Effector memory CD4-positive, alpha-beta T cell (primary cell): ENCODE measurements at regions not wholly inside any gene's neighbourhood (a gene's known extent, or its start where the extent isn't known, plus 50 kb on each side); places are given as distances from the start of the nearest gene placed in this dataset.
"Not testable (repeated sequence)": the region's sequence is repeated elsewhere in the genome, so short reads cannot be mapped to it uniquely, and the experiment has no call there.

Experiments
- DNase-seq, 3 donors: peaks; one replicate each; pipeline ENCODE4 v3.0.0-alpha.2; 2020
- H3K27ac ChIP-seq: 2 replicates; pipeline ENCODE4 v1.7.0; 2013; ENCODE audit warnings: mild to moderate bottlenecking, low read length, moderate library complexity; ENCODE audit not compliant: insufficient read depth, poor library complexity, severe bottlenecking
- H3K27me3 ChIP-seq: replicated peaks from 2 replicates; pipeline ENCODE4 v1.7.0; 2013; ENCODE audit warnings: mild to moderate bottlenecking, low read length; ENCODE audit not compliant: insufficient read depth, control insufficient read depth, poor library complexity, severe bottlenecking
- H3K36me3 ChIP-seq: 2 replicates; pipeline ENCODE4 v1.7.0; 2013; ENCODE audit warnings: mild to moderate bottlenecking, low read length, moderate library complexity; ENCODE audit not compliant: control insufficient read depth, insufficient read depth
- H3K4me1 ChIP-seq: 2 replicates; pipeline ENCODE4 v1.7.0; 2013; ENCODE audit warnings: low read length, mild to moderate bottlenecking; ENCODE audit not compliant: control insufficient read depth, insufficient read depth, poor library complexity, severe bottlenecking
- H3K4me3 ChIP-seq: 2 replicates; pipeline ENCODE4 v1.7.0; 2013; ENCODE audit warnings: low read length, low read depth, mild to moderate bottlenecking; ENCODE audit not compliant: insufficient read depth, poor library complexity, severe bottlenecking
- H3K9me3 ChIP-seq: 2 replicates; pipeline ENCODE4 v1.7.0; 2013; ENCODE audit warnings: mild to moderate bottlenecking, low read length, moderate library complexity; ENCODE audit not compliant: control insufficient read depth

DNA sequence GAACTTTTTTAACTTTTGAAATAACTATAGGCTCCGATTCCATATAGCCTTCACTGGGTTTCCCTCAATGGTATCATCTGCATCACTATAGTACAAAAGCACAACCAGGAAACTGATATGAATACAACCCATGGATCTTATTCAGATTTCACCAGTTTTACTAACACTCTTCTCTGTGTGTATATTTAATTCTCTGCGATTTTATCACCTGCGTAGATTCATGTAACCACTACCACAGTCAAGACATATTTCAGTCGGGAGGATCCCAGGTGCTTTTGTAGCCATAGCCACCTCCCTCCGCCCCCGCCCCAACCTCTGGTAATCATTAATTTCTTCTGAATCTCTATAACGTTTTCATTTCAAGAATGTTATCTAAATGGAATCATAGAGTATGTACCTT is 82.8 kb upstream of the C7orf33 start:
- H3K4me3 ChIP-seq: no peak overlapping the region
- no peaks in the 10 kb centered on the region for H3K9me3 ChIP-seq
- no peaks in the 10 kb centered on the region for H3K4me1 ChIP-seq
- no peaks in the 10 kb centered on the region for H3K27me3 ChIP-seq
- DNase-seq: no peak
- no peaks in the 10 kb centered on the region for H3K36me3 ChIP-seq
- no peak overlapping the region for H3K27ac ChIP-seq

GRCh38 chr7:148514236-148514635 is 76.3 kb upstream of the C7orf33 start:
- no peak overlapping the region for H3K27ac ChIP-seq
- no peaks in the 10 kb centered on the region for H3K36me3 ChIP-seq
- H3K4me1 ChIP-seq: no peaks in the 10 kb centered on the region
- no peak for DNase-seq
- no peaks in the 10 kb centered on the region for H3K27me3 ChIP-seq
- H3K9me3 ChIP-seq: no peaks in the 10 kb centered on the region
- no peak overlapping the region for H3K4me3 ChIP-seq

- DNase-seq: no peak
- no peaks in the 10 kb centered on the region for H3K4me1 ChIP-seq
- H3K9me3 ChIP-seq: no peaks in the 10 kb centered on the region
- H3K36me3 ChIP-seq: no peaks in the 10 kb centered on the region
- no peak overlapping the region for H3K27ac ChIP-seq
- no peak overlapping the region for H3K4me3 ChIP-seq
- H3K27me3 ChIP-seq: no peaks in the 10 kb centered on the region
These were observed 75.3 kb upstream of the C7orf33 start for GRCh38 chr7:148515237-148515636.

DNA sequence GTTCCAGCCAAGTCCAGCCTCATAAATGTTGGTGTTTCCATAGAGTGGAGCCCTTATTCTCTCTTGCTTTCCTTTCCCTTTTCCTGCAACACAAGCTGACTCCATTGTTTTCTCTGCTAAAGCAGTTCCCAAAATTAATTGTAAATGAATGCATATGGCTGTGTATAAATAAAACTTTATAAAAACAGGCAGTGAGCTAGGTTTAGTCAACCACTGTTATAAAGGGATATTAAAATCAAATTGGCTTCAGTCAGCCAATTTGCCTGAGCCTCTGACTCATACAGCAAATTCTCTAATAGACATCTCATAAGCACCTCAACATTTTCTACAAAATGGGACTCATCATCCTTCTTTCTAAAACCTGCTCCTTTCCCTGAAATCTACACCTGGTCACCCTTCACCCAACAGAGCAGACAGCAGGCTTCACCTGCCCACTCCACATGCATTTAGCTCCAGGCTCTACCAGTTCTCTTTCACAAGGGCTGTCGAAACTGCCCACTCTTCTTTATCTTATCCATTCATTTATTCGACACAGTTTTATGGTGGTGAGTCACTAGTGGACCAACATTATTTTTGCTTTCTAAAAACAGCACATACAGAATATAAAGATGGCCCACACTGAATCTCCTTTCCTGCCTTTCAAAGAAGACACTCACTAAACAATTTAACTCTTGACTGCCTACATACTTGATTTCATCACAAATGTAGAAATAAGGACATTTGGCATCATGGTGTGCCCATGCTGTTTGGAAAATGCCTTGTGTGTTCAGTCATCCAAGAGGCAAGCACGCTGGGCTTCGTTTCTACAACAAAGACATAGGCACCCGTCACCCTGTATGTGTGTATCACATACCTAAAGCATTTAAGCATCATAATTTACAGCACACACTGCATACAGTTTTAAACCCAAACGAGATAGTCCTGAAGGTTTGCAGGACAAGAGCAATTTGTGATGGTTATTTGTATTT is 74.6 kb upstream of the C7orf33 start:
- Histone ChIP-seq H3K36me3 (no peaks in the 10 kb centered on the region), H3K4me3 (no peak overlapping the region), H3K4me1 (no peaks in the 10 kb centered on the region), H3K27me3 (no peaks in the 10 kb centered on the region), H3K9me3 (no peaks in the 10 kb centered on the region), H3K27ac (no peak overlapping the region)
- DNase-seq: no peak

- H3K27ac ChIP-seq, H3K9me3 ChIP-seq, H3K4me3 ChIP-seq, H3K4me1 ChIP-seq, DNase-seq, H3K36me3 ChIP-seq, H3K27me3 ChIP-seq: not testable (repeated sequence)
These were observed 71.2 kb upstream of the C7orf33 start for GRCh38 chr7:148519386-148519785.

GRCh38 chr7:148521271-148521670 is 69.3 kb upstream of the C7orf33 start:
- H3K27ac ChIP-seq: no peak overlapping the region
- H3K4me1 ChIP-seq: no peaks in the 10 kb centered on the region
- H3K9me3 ChIP-seq: no peaks in the 10 kb centered on the region
- H3K27me3 ChIP-seq: peaks cover 4% of the 10 kb centered on the region
- DNase-seq: no peak
- no peaks in the 10 kb centered on the region for H3K36me3 ChIP-seq
- no peak overlapping the region for H3K4me3 ChIP-seq

GRCh38 chr7:148523550-148523949 is 67.0 kb upstream of the C7orf33 start:
- H3K9me3 ChIP-seq: no peaks in the 10 kb centered on the region
- H3K27ac ChIP-seq: no peak overlapping the region
- peaks cover 4% of the 10 kb centered on the region for H3K27me3 ChIP-seq
- H3K4me3 ChIP-seq: no peak overlapping the region
- no peaks in the 10 kb centered on the region for H3K36me3 ChIP-seq
- DNase-seq: no peak
- H3K4me1 ChIP-seq: no peaks in the 10 kb centered on the region

- Histone ChIP-seq H3K27me3 (peaks cover 4% of the 10 kb centered on the region), H3K4me3 (no peak overlapping the region), H3K36me3 (no peaks in the 10 kb centered on the region), H3K9me3 (no peaks in the 10 kb centered on the region), H3K27ac (no peak overlapping the region), H3K4me1 (no peaks in the 10 kb centered on the region)
- DNase-seq: no peak
These were observed 65.9 kb upstream of the C7orf33 start for GRCh38 chr7:148524479-148525224.

- Histone ChIP-seq H3K9me3 (no peaks in the 10 kb centered on the region), H3K27me3 (peaks cover 4% of the 10 kb centered on the region), H3K4me1 (no peaks in the 10 kb centered on the region), H3K27ac (no peak overlapping the region), H3K36me3 (no peaks in the 10 kb centered on the region), H3K4me3 (no peak overlapping the region)
- peak; percentile 61 to 75 (median 67) for DNase-seq
These were observed 62.8 kb upstream of the C7orf33 start for GRCh38 chr7:148527717-148528168.

- DNase-seq: no peak
- Histone ChIP-seq H3K4me1 (no peaks in the 10 kb centered on the region), H3K9me3 (no peaks in the 10 kb centered on the region), H3K4me3 (no peak overlapping the region), H3K36me3 (no peaks in the 10 kb centered on the region), H3K27ac (no peak overlapping the region), H3K27me3 (no peaks in the 10 kb centered on the region)
These were observed 55.3 kb upstream of the C7orf33 start for GRCh38 chr7:148535217-148535616.
